HG02759 (cell line): ENCODE measurements at regions not wholly inside any gene's neighbourhood (a gene's known extent, or its start where the extent isn't known, plus 50 kb on each side); places are given as distances from the start of the nearest gene placed in this dataset.

ENCODE experiments used
- ATAC-seq: cut with Tn5 transposase; IDR thresholded peaks from one replicate; pipeline ENCODE4 v1.9.1; 2021; ENCODE audit warnings: mild to moderate bottlenecking, moderate library complexity; ENCODE audit not compliant: unreplicated experiment

DNA sequence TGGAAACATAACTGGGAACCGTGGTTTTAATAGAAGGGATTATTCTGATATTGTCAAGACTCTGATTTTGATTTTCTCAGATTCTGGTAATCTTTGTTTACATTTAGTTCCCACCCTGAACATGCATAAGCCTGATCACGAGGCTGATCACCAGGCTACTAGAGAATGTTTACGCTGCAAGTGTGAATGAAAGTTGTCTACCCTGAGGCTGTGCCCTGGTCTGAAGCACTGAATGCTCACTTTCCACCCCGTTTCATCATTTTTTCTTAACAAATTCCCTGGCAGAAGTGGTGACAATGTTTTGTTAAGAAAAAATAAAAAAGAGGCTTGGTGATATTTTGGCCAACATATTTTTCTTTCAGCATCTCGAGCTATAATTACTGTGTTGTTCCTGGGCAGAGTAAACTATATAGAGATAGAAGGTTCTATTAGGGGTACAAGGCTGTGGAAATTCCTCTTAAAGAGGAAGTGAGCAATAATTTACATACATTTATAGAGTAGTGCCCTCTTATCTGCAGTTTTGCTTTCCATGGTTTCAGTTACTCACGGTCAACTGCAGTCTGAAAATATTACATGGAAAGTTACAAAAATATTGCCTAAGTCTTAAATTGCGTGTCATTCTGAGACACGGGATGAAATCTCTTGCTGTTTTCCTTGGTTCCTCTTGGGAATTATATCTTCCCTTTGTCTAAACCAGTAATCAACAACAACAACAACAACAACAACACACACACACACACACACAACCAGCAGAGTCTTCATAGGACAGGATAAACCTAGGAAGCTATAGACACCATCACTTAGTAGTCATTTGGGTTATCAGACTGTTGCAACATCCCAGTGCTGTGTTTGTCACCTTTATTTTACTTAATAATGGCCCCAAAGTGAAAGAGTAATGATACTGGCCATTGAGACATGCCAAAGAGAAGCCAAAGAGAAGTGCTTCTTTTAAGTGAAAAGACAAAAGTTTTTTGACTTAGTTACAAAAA lies 566.6 kb upstream of the CITED2 start:
- ATAC-seq: peak; percentile 93

DNA sequence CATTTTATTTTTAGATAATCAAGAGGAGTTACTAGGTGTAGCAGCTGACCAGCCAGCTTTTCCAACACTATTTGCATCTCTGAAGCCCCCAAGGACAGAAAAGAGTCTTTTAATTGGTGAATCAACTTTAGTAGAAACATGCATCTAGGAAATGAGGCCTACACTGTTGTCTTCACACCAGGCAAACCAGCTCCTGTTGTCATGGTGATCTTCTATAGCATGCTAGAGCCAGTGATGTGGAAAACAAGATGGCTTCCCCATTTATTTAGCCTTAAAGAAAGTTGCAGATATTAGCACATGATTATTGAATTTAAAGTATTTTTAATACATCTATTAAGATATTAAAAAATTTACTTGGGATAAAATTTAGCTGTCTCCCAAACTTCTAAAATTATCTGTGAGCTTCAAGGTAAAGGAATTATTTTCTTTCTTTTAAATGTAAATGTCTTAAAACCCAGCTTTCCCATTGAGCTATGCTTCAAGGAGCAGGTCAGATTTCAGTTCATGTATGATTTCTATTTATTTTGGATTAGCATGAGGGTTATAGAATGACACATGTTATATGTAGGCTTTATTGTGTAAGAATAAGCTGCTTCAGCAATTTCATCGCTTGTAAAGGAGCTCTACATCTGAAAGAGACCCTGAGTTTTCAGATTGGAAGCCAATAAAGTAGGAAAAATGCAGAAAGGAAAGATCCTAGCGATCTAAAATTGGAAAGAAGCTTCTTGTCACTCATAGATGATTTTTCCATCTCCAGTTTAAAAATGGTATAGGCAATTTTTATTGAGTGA lies 564.9 kb upstream of the CITED2 start:
- no peak for ATAC-seq

DNA sequence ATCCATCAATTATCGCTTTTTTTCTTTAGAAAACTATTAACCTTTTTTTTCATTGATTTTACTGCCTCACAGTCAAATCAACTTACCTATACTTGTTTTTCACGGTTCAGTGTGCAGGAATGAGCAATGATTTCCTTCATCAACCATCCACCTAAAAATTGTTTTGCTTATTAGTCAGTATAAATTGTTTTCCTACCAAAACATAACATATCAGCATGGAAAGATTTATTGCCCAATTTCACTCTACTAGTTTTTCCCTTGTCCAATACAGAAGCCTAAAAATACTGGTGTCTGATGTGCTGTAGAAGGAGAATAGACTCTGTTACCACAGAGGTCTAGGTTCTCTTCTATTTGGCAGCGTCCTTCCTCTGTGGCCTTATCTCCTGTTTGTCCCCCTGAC lies 558.2 kb upstream of the CITED2 start:
- no peak for ATAC-seq

DNA sequence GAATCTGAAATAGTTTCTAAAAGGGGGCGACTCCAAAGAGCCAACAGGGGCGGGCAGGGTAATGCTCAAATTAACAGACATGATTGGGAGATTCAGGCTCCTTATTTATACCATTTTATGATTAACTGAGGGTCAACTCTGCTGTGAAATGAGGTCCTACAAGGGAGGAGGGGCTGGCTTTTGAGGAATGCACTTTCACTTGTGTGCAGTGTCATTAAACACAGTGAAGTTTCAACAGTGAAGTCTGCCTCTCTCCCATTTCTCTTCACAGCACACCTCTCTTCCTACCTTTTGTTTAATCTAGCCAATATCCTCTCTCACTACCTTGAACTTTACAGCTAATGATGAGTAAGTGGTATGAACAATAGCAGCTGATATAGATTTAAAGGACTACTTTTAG lies 557.3 kb upstream of the CITED2 start:
- no peak for ATAC-seq

DNA sequence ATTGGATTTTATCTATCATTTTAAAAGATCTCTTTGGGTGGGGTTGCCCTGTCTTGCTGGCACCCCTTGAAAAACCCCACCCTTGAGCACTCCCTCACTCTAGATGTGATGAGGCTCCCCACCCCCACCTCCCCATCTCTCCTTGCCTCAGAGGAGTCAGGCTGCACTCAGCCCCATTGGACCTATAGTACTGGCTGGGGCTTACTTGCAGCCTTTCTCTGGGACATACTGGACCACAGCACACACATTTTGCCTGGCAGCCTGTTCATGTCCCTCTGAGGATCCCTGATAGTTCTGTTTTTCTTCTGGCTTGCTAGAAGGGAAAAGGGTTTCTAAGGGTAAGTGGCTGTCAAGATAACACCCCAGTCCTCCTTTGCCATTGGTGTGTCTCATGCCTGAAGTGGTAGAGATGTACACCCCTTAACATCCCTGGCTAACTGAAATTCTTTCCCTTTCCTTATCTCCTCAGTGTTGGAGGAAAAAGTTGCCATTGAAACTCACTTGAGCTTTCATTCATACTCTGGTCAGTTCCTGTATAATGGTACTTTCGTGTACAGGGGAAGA lies 553.4 kb upstream of the CITED2 start:
- no peak for ATAC-seq

DNA sequence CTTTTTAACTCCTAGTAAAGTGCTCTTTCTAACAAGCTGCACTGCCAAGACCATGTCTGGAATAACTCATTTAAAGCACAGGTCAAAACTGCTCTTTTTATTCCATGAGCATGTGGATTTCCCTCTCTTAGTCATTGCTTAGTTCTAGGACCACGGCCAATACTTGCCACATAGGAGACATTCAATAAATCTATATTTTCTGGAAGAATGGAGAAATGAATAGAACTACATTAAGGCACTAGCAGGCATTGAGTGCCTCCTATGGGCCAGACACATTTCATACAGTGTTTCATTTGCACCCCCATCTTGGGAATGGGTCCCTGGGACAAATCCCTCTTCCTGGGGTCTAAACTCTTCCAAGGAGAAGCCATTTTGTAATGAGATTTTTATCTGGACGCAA lies 552.8 kb upstream of the CITED2 start:
- no peak for ATAC-seq

DNA sequence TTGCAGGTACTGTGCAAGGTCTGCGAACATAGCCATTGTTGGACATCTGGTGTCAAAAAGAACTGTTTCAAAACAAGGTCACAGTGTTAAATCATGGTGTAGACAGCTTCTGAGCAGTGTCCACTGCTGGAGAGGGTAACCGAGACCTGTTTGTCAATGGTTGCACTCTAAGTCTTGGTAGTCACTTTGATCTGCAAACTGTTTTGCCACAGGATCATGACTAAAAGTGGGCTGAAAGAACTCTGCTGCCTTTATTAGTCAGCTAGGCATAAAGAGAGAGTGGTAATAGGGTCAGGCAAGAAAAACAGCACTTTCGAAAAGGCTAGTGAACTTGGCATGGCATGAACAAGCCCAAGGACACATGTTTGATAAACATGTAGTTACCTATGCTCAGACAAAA lies 552.3 kb upstream of the CITED2 start:
- ATAC-seq: no peak

DNA sequence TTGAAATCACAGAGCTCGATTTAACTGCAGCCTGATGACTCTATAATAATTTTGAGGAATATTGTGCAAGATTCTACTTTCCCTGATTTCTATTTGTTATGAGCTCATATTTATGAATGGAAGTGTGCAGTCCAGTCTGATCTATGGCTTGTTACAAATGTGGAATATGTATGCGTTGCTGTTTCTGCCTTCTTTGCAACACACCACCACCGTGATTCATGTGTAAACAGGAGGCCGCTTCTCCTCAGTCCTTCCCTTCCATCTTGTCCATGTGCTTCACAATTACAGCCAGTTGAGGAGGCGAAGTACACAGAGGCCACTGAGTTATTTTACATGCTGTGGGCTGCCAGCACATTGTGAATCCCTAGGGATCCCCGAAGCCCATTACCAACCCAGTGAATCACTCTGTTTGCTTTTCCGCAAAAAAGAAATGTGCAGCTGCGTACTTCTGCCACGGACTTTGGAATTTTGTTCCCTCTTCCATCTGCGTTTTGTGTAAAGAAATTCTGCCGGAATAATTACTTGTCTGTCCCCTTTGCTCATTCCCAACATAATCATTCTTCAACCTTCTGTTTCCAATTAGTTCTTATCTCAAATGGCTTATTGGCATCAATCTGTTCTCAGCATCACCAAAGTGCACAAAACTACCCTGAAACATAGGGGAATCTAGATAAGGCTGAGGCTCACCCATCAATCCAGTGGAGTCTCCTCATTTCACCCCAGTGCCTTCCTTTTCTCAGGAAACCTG lies 551.6 kb upstream of the CITED2 start:
- ATAC-seq: no peak

DNA sequence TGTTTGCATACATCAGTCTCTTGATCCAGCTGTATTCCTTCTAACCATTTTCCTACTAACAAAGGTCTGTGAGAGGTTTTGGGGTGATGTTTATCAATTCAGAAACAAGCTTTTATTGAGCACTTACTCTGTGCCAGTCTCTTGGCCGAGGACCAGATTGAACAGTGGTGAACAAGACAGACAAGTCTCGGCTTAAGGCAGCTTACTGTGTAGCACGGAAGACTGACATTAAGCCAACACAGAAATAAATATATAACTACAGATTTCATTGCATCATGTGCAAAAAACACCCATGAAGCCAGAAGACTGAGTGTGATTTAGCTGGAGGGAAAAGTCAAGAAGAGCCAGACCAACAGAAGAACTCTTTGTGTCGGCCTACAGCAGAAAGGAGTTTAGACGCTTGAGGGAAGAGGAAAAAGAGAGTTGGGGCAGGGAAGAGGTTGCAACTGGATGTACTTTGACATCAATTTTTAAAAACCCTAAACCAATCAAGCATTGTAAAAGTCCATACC lies 549.6 kb upstream of the CITED2 start:
- no peak for ATAC-seq

DNA sequence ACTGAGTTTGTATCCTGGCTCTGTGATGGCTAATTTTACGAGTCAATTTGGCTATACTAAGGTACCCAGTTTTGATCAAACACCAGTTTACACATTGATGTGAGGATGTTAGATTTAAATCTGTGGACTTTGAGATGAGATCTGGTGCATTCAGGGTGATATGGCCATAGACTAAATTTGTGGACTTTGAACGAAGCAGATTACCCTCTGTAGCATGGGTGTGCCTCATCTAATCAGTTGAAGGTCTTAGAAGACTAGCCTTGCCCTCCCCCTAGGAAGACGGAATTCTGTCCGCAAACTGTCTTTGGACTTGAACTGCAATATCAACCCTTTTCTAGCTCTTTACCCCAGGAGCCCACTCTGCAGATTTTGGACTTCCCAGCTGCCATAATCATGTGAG lies 547.8 kb upstream of the CITED2 start:
- no peak for ATAC-seq

DNA sequence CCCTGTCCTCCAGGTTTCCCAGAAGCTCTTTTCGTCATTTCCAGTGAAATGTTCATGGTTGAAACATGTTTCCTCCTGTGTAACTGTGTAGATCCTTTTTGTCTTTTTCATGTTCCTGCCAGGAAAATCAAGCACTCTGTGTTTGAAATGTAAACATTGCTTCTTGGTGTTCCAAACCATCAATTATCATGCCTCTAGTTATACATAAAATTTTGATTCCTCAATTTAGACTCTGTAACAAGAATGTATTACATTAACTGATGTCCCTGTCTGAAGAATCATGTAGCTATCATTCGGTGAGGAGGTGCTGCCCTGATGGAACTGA lies 546.3 kb upstream of the CITED2 start:
- ATAC-seq: no peak

DNA sequence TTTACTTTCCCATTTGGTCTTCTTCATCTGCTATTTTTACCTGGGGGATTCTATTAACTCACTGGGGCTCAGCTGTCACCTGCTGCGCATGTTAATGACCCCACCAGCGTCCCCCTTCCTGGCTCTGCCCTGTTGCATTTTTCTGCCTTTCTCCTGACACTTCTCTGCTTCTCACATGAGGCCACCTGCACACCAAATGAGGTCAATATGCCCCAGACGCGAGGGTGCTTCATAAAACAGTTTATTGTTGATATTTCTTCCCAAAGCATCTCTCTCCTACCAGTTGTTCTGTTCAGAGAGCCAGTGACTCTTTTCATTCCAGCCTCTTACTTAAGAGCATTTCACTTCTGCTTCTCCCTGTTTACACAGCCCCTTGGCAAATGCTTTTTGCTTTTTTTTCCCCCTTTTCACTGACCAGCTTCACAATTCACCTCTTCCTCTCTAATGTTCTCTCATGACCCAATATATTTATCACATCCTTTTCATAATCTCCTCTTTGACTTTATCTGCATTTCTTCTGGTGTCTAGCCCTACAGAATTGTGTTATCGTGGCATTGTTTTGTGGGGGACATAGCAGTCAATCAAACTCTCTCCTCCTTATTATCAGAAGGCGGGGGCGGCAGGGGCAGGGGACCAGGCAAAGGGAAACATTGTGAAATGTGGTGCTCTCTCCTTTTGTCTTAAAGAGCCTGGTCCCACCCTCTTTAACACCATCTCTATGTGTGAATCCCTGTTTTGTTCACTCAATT lies 545.8 kb upstream of the CITED2 start:
- ATAC-seq: no peak

DNA sequence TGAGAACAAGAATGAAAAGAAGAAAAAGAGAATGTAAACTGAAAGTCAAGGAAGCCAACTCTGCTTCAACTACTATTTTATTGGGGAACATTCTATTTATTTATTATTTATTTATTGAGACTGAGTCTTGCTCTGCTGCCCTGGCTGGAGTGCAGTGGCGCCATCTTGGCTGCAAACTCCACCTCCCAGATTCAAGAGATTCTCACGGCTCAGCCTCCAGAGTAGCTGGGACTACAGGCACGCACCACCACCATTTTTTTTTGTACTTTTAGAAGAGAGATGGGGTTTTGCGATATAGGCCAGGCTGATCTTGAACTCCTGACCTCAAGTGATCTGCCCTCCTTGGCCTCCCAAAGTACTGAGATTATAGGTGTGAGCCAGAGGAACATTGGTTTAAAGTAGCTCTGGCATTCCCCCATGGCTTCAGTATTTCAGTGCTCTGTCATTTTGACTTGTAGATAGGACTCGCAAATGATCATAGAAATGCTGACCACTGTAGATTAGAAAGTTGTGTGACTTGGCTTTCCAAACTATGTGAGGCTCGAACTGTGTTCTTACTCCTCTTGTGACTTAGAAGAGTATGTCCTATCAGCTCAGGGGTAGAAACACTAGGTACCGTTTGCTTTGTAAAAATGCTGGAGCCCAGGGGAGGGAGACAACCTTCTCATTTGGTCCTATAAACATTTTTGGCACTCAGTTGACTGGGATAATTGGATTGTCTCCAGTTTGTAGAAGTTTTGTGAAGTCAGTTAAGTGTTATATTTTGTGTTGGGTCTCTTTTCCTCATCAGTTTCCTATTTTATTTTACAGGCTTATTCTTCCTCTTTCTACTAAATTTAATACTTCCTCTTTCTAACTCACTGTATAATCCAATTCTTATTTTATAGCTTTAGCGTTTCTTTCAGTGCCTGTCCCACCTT lies 544.9 kb upstream of the CITED2 start:
- ATAC-seq: no peak

DNA sequence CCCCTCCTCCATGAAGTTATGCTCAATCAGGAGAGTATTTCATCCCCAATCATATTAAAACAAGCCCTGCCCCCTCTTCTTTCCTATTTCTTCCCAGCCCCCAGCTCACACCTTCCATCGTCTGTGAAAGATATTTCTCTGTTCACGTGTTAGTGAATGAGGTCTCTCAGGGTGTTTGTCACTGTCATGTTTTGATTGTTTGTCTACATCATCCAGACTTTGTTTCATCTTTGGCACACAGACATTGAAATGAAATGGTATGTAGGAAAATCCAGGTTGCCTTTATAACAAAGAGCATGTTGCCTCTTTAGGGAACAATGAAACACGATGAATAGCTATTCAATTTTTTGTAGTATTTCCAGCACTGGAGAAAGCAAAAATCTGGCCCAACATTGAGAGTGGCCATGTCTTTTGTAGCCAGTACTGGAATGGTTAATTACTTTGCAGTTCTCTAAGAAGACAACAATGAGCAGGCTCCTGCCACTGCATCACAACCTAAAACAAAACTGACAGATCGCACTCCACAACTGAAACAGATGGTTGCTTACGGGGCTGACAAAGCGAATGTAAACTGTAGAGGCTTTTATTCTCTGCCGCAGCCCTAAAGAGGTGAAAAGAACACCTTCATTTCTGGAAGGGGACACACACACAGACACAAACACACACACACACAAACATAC lies 543.6 kb upstream of the CITED2 start:
- no peak for ATAC-seq

DNA sequence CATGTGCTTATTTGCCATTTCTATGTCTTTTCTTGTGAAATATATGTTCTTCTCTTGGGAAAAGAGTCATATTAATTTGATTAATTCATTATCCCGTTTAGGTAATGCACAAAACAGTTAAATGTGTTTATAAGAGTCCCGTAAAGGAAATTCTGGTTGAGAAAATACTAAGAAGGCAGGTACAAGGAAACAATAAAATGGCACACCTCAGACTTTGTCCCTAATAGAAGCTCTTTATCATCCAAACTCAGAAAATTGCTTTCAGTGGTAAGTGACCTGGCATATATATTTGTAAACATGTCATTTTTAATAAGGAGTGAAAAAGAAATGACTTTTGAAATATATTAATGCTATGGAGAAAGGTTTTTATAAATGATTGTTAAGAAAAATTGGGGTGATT lies 540.5 kb upstream of the CITED2 start:
- no peak for ATAC-seq

DNA sequence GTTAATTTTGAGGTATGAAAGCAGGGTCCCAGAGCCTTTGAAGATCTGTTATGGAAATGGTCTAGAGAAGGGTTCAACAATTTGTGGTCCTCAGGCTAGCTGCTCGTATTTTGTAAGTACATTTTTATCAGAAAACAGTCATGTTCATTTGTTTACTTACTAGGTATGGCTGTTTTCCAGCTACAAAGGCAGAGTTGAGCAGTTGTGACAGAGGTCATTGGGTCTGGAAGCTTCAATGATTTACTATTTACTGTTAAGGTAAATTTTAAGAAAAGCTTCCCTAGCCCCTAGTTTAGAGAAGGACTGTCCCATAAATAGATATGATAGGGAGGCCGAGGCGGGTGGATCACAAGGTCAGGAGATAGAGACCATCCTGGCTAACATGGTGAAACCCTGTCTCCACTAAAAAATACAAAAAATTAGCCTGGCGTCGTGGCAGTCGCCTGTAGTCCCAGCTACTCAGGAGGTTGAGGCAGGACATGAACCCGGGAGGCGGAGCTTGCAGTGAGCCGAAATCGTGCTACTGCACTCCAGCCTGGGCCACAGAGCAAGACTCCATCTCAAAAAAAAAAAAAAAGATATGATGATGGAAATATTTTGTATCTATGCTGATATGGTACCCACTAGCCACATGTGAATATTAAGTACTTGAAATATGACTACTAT lies 538.4 kb upstream of the CITED2 start:
- ATAC-seq: no peak

DNA sequence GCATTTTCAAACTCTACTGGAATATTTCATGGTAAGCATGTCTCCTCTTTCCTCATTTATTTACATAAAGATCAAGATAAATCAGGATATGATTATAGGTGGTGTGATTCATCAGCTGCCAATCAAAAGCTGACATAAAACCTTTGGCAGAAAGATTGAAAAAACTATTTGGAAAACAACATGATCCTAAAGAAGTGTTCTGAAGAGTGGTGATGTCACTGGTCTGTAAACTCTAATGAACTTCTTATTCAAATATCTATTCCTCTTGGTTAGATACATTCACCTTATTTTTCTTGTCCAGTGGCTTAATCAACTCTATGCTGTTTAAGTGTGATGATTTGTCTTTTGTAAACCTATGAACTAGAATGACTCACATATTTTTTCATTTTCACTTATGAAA lies 535.5 kb upstream of the CITED2 start:
- no peak for ATAC-seq

DNA sequence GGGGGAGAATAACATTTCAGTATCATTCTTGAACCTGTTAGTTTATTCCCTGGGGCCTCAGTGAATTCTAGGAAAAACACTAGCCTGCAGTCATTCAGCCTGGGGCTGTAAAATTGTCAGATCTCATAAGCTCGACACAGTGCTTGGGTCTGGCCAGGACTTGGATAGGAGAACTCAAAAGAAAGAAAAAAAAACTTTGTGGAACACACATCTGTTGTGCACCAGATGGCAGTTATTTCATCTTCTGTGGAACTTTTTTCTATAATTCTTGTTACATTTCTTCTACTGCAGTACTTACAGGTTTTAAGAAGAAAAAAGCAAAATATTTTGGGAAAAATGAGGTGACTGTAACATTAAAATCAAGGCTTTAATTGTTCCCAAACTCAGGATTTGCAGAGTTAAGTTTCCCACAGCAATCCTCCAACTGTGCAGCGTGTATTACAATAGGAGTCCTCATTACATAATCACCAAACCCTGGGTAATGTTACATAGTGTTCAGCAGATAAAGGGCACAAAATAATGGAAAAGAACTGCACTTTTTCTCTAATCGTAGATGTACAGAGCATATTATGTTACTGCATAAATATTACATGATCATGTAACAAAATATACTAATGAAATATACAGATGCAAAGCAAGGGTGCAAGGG lies 531.1 kb upstream of the CITED2 start:
- no peak for ATAC-seq
